M059J (cell line): ENCODE measurements at regions not wholly inside any gene's neighbourhood (a gene's known extent, or its start where the extent isn't known, plus 50 kb on each side); places are given as distances from the start of the nearest gene placed in this dataset.

Source experiments
- DNase-seq: peaks from one replicate; pipeline ENCODE4 v3.0.0-alpha.2; 2012; ENCODE audit warnings: low read depth

GRCh38 chr15:29428925-29429573 is 159.4 kb upstream of the NSMCE3 start:
- DNase-seq: no peak

DNA sequence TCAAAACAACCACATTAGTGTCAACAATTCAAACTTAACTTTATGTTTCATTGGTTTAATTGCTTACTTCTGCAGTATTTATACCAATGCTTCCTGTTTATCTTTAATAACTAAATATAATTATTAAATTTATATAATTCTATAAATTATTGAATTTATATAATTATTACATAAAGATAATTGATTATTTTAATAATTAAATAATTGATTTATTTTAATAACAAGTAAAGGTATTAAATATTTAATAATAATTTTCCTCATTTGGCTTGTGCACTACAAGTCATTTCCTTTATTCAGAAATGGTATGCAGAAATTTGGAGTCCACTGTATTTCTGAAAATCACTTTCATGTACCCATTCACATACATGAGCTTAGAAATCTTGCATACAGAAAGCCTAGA is 156.2 kb upstream of the NSMCE3 start:
- DNase-seq: no peak

- DNase-seq: no peak
Measured at GRCh38 chr15:29424118-29424517, 154.5 kb upstream of the NSMCE3 start.

DNA sequence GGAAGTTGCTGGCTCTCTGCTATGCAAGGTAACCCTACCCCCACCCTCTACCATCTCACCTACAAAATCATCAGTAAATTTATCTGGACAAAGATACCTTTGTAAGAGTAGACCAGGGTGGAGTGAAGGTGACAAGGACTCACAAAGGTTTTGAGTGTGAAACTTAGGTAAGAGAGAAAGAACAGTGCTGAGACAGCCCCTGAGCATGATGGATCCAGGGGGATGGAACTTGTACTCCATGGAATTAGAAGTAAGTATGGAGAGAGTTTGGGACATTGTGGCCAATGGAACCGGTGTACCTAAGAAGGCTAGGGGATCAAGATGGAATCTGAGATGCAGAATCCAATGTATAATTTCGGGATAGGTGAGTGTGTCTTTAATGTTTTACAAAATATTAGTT is 153.0 kb upstream of the NSMCE3 start:
- no peak for DNase-seq

GRCh38 chr15:29420188-29420587 is 150.6 kb upstream of the NSMCE3 start:
- no peak for DNase-seq

GRCh38 chr15:29418931-29419330 is 149.3 kb upstream of the NSMCE3 start:
- no peak for DNase-seq

DNA sequence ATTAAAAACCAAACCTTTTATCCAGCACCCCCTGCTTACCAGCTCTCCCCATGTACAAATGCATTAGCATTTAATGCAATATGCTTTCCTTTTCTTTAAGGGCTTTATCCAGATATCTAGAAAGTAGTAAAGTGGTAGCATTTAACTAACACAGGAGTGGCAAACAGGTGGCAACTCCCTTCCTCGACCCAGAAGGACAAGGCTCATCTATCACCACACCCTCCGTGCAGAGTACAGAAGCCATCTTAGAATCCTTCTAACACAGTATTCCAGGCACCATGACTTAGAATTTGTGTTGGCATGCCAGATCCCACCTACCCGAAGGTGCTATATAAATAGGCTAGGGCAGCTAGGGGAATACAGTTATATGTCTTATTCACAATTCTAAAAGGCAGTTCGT is 148.6 kb upstream of the NSMCE3 start:
- DNase-seq: no peak

DNA sequence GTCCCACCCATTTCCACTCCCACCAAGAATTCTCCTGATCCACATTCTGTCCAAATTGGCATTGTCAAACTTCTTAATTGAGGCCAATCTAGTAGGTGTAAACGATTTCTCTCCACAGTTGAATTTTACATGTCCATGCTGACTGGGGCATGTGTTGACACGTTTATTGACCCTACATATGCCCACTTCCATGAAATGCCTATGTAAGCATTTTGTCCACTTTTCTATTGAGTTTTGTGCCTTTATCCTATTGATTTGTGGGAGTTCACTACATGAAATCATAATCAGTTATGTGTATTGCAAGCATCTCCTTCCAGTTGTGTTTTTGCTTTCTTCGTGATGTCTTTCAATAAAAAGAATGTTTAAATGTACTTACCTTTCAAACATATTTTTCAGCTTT is 141.7 kb upstream of the NSMCE3 start:
- DNase-seq: no peak

DNA sequence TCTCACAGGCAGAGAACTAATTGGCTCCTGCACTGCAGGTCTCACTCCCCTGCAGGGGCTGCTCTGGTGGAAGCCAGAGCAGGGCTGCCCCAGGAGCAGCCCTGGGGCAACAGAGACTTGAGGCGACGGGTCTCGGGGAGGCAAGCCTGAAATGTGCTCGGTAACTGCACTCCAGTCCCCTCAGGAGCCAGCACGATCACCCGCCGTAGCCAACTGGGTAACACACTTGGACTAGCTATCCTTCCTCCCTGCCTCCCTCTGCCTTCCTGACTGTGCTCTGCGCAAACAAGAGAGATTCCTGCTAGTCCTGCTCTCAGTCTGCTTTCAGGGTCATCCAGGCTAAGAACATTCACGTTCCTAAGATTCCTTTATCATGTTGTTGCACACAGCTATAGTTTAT is 140.7 kb upstream of the NSMCE3 start:
- DNase-seq: peak; percentile 5

GRCh38 chr15:29409890-29410289 is 140.3 kb upstream of the NSMCE3 start:
- DNase-seq: no peak

- DNase-seq: no peak
Measured at GRCh38 chr15:29405564-29405963, 135.9 kb upstream of the NSMCE3 start.

GRCh38 chr15:29403772-29404171 is 134.2 kb upstream of the NSMCE3 start:
- DNase-seq: no peak

GRCh38 chr15:29401644-29402043 is 132.0 kb upstream of the NSMCE3 start:
- no peak for DNase-seq

DNA sequence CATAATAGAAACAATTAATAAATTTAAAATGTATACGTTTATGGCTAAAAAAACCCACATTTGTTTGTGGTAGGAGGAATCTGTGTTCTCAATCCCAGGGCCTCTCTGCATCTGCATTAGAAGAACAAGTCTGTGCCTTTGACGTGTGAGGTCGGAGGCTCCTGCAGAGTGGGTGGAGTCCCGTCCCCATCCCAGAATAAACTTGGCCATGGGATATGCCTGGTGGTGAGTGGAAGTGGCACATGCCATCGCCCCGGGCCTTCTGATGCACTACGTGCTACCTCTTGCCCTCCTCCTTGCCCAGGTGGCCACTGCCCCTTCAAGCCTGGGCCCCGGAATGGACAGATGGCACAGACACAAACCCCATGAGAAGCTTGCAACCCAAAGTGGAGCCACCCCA is 131.1 kb upstream of the NSMCE3 start:
- DNase-seq: no peak

DNA sequence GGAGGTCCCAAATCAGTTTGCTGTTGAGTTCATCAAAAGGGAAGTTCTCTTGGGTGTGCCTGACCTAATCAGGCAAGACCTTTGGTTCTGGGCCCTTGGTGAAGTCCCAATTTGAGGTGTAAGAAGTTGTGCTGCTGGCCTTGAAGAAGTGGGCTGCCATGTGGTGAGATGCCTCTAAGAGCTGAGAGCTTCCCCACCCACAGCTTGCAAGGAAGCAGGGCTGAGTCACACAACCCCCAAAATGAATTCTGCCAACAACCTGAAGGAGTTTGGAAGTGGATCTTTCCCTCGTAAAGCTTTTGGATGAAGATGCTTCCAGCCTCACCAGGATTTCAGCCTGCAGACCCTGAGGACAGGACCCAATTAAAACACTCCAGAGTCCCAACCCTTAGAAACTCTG is 129.3 kb upstream of the NSMCE3 start:
- DNase-seq: no peak

GRCh38 chr15:29396176-29396811 is 126.7 kb upstream of the NSMCE3 start:
- DNase-seq: no peak

GRCh38 chr15:29393443-29393842 is 123.8 kb upstream of the NSMCE3 start:
- no peak for DNase-seq

DNA sequence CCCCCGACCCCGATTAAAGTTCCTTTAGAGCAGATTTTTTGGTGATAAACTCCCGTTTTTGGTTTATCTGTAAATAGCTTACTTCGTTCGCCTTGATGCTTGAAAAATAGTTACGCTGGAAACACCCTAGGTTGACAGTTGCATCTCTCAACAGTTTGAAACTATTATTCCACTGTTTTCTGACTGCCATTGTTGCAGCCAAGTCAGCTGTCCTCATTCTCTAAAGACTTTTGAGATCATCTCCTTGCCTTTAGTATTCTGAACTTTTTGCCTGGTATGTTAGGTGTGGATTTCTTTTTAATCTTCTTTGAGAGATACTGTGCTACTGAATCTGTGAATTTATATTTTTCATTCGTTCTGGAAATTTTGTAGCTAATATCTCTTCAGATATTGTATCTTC is 122.7 kb upstream of the NSMCE3 start:
- no peak for DNase-seq

GRCh38 chr15:29390051-29390450 is 120.4 kb upstream of the NSMCE3 start:
- DNase-seq: no peak

- no peak for DNase-seq
Measured at GRCh38 chr15:29386523-29386922, 116.9 kb upstream of the NSMCE3 start.

- no peak for DNase-seq
Measured at GRCh38 chr15:29383367-29383766, 113.7 kb upstream of the NSMCE3 start.

DNA sequence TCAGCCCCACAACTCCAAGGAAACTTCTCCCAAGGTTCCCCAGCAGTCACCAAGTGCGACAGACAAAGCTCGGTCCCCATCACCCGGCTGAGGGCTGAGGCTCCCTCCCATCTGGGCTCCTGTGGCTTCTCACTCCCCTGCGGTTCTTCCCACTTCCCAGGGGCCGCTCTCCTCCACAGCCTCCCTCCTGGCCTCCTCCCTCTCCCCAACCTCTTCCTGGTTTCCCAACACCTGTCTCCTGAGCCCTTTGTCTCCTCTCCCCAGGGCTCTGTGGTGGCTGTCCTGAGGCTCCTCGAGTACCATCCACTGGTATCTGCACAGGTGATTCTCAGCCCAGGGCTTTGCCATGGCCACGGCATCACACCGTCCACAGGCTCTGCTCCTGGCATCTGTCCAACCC is 113.2 kb upstream of the NSMCE3 start:
- no peak for DNase-seq

DNA sequence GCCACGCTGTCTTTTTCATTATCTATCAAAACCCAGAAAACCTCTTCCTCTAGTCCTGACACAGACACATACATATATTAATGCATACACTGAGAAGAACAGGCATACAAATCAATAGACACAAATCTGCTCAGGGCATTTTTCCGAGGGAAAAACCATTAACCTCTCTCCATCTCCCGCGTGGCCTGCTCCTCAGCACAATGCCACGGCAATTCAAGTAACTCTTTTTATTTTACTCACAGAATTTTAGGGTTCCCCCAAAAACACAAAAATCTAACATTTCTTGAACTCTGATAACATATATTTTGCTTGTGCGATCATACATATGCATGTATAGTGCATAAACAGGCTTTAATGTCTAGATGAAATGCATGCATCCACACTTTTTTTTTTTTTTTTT is 110.8 kb upstream of the NSMCE3 start:
- no peak for DNase-seq

DNA sequence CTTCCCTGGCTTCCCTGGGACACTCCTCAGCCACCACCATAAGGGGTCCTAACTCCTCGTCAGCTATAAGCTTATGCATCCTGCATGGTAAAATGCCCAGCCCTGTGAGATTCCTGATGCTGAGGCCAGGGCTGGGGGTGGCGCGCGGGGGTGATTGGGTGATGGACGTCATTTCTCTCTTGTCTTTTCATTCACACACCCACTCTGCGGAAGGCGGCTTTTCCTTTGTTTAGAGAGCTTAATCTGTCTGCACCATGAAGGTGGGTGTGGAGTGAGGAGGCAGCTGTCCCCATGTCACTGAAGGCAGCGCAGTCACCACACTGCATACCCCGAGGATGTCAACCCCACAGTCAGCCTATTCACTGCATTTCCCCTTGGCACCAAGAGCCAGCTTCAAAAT is 110.0 kb upstream of the NSMCE3 start:
- DNase-seq: no peak
